GM12872 (cell line): ENCODE measurements at regions not wholly inside any gene's neighbourhood (a gene's known extent, or its start where the extent isn't known, plus 50 kb on each side); places are given as distances from the start of the nearest gene placed in this dataset.

ENCODE experiments used
- TF ChIP-seq, protein P1 (sequence below): IDR thresholded peaks from 3 replicates; pipeline ENCODE4 v1.5.1; 2011; ENCODE audit warnings: low read depth, mild to moderate bottlenecking, low read length, moderate library complexity; ENCODE audit not compliant: insufficient read depth

DNA sequence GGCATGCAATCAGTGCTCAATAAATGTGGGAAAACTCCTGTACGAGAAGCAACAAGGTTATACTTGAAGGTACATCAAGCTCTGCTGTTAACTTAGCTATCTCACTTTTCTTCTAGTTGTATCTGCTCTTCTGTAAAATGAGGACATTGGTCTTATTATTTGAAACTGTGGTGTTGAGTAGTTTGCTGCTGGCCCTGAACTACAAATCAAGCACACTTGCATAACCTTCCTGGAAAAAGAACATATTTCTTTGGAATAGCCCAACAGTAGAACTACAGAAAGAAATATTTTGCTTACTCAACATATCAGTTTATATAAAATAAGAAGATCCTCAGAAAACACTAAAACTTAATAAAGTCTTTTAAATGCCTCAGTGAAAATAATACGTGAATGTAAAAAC is 203.0 kb downstream of the KCTD12 start:
- TF ChIP-seq, protein P1, sequence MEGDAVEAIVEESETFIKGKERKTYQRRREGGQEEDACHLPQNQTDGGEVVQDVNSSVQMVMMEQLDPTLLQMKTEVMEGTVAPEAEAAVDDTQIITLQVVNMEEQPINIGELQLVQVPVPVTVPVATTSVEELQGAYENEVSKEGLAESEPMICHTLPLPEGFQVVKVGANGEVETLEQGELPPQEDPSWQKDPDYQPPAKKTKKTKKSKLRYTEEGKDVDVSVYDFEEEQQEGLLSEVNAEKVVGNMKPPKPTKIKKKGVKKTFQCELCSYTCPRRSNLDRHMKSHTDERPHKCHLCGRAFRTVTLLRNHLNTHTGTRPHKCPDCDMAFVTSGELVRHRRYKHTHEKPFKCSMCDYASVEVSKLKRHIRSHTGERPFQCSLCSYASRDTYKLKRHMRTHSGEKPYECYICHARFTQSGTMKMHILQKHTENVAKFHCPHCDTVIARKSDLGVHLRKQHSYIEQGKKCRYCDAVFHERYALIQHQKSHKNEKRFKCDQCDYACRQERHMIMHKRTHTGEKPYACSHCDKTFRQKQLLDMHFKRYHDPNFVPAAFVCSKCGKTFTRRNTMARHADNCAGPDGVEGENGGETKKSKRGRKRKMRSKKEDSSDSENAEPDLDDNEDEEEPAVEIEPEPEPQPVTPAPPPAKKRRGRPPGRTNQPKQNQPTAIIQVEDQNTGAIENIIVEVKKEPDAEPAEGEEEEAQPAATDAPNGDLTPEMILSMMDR = no peak

DNA sequence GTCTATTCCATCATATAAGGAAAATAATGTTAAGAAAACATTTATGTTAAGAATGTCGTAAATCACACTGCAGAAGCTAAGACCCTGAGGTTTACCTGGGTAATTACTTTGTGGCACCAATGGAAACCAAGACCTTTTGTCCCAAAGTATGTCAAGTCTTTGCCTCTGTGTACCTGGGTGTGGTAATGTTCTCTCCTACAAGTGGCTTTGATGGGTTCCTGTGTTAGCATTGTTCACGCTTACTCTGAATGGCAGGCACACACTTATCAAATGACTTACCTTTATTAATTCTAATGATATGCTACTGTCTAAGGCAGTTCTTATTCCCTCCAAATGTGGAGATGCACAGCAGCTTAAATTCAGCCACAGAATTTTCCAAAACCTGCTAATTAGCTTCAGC is 206.1 kb downstream of the KCTD12 start:
- TF ChIP-seq, protein P1 = no peak

DNA sequence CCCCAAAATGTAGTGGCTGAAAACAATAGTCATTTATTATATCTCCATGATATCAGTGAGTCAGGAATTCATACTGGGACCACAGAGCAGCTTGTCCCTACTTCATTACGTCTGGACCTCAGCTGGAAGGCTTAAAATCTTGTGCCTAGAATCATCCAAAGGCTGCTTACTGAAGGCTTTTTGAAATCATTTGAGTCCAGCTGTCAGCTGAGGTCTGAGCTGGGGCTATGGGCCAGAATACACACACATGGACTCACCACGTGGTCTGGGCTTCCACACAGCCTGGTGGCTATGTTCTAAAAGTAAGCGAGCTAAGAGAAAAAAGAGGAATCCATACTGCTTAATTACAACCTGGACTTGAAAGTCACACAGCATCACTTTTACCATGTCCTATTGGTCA is 209.2 kb downstream of the KCTD12 start:
- TF ChIP-seq, protein P1 = no peak

DNA sequence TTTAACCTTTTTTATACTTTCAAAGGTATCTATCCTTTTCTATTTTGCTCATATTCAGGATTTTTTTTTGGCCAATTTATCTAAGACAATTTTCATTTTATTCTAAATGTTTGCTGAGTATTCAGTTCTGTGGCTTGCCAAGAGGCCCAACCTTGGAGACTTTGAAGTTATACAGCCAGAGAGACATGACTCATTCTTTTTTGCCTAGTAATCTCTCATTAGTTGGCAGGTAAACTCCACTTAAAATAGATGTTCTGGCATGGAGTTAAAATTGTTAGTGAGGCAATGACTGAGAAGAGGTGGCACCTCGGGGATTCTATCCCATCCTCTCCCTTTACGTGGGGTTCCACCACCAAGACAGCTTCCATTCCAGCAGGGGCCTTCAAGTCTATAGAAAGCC is 213.8 kb downstream of the KCTD12 start:
- TF ChIP-seq, protein P1 = no peak

DNA sequence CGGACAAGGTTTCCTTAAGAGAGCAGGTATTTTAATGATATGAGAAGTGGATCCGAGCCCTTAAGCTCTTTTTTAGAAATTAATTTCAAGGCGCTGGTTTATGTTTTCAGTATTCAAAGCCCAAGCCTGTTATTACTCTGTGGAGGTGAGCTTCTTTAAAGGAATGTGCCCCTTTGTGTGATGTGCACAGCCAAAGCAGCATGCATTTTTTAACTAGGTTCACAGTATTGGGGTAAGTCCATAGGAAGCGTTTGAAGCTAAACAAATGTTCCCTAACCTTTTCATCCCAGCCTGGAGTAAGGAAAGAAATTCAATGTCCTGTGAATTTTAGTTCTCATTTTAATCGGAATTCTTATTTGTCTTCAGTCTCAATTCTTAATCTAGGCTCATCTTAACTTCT is 217.5 kb downstream of the KCTD12 start:
- TF ChIP-seq, protein P1 = no peak

DNA sequence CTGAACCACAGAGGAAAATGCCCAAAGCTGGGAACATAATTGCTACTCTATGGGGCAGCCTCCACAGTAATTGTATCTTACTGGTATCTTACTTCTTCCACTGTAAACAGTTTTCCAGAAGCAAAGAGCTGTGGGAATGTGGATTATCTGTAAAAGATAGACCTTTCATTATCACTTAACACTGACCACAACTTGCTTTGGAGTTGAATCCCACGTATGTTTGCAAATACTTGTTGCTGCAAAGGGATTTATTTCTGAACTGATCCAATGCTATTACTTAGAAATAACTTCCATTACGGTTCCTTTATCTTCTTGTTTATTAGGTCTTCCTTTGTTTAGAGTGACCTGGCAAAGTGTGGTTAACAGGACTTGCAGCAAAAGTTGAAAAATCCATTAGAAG is 218.1 kb downstream of the KCTD12 start:
- TF ChIP-seq, protein P1 = no peak

DNA sequence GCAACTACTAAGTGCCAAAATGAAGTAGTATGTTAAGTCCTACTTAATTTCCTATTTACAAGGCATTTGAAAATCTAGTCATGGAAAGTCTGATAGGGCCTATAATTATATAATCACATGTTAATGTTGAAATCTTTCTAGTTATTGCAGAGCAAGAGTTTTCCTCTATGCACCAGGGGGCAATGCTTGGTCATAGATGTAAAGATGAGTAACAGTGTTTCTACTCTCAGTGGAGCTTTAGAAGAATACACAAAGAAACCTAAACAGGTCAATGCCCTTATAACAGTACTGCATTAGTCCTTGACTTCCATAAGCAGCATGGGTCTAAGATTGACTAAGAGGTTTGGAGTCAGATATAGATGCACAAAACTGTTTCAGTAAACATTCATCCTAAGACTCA is 218.7 kb downstream of the KCTD12 start:
- TF ChIP-seq, protein P1 = no peak
